T1000 (cell line): ENCODE measurements at regions not wholly inside any gene's neighbourhood (a gene's known extent, or its start where the extent isn't known, plus 50 kb on each side); places are given as distances from the start of the nearest gene placed in this dataset.

Experiments
- DNase-seq: peaks from one replicate; lab custom pipeline; 2025; ENCODE audit warnings: mixed read lengths; lab: John Stamatoyannopoulos, UW

- DNase-seq = no peak
Measured at GRCh38 chrX:38991656-38992440, 190.6 kb downstream of the MID1IP1 start.

- DNase-seq = no peak
Measured at GRCh38 chrX:38992441-38993096, 191.3 kb downstream of the MID1IP1 start.

GRCh38 chrX:38993500-38993899 is 192.2 kb downstream of the MID1IP1 start:
- no peak for DNase-seq

GRCh38 chrX:38999099-38999498 is 197.8 kb downstream of the MID1IP1 start:
- no peak for DNase-seq

- DNase-seq = no peak
Measured at GRCh38 chrX:38999967-39000745, 198.9 kb downstream of the MID1IP1 start.

- DNase-seq = no peak
Measured at GRCh38 chrX:39000802-39001201, 199.5 kb downstream of the MID1IP1 start.

- no peak for DNase-seq
Measured at GRCh38 chrX:39002466-39002865, 201.2 kb downstream of the MID1IP1 start.

- no peak for DNase-seq
Measured at GRCh38 chrX:39008549-39008948, 207.3 kb downstream of the MID1IP1 start.

GRCh38 chrX:39011454-39012221 is 210.4 kb downstream of the MID1IP1 start:
- DNase-seq = no peak

GRCh38 chrX:39012621-39013111 is 211.4 kb downstream of the MID1IP1 start:
- DNase-seq = no peak

- DNase-seq = no peak
Measured at GRCh38 chrX:39016556-39016955, 215.3 kb downstream of the MID1IP1 start.

GRCh38 chrX:39017077-39017476 is 215.8 kb downstream of the MID1IP1 start:
- DNase-seq = no peak

- no peak for DNase-seq
Measured at GRCh38 chrX:39017716-39018115, 216.5 kb downstream of the MID1IP1 start.

GRCh38 chrX:39018541-39018940 is 217.3 kb downstream of the MID1IP1 start:
- DNase-seq = no peak

GRCh38 chrX:39019056-39019455 is 217.8 kb downstream of the MID1IP1 start:
- DNase-seq = no peak

GRCh38 chrX:39020051-39020669 is 218.9 kb downstream of the MID1IP1 start:
- DNase-seq = no peak

GRCh38 chrX:39022106-39022505 is 220.8 kb downstream of the MID1IP1 start:
- DNase-seq = no peak

GRCh38 chrX:39029221-39029620 is 228.0 kb downstream of the MID1IP1 start:
- no peak for DNase-seq

- no peak for DNase-seq
Measured at GRCh38 chrX:39030636-39031035, 229.4 kb downstream of the MID1IP1 start.

- no peak for DNase-seq
Measured at GRCh38 chrX:39039890-39040289, 238.6 kb downstream of the MID1IP1 start.

- DNase-seq = no peak
Measured at GRCh38 chrX:39043838-39044550, 242.7 kb downstream of the MID1IP1 start.
